Lower leg skin (tissue), 4 donors: ENCODE measurements at regions not wholly inside any gene's neighbourhood (a gene's known extent, or its start where the extent isn't known, plus 50 kb on each side); places are given as distances from the start of the nearest gene placed in this dataset.

Source experiments
- DNase-seq, 2 donors: peaks; one replicate each; pipeline ENCODE4 v3.0.0-alpha.2; 2019; ENCODE audit warnings: low spot score in 2 of 2
- H3K4me3 ChIP-seq: fragments of 200-600 bp; sonication (generic); 2 replicates; pipeline ENCODE4 v1.5.1; 2017; ENCODE audit warnings: mild to moderate bottlenecking, low read depth; ENCODE audit not compliant: poor library complexity, severe bottlenecking
- POLR2A ChIP-seq, 2 donors: fragments of 450-650 bp; IDR thresholded peaks; one replicate each; pipeline ENCODE4 v1.6.1; 2016 to 2017; ENCODE audit warnings: antibody characterized with exemption in 2 of 2, mild to moderate bottlenecking in 1 of 2, moderate library complexity in 1 of 2
- WGBS, 2 donors: methylation state at CpG; one replicate each; pipeline ENCODE4 v1.1.5; 2018; 5-methylcytosine and 5-hydroxymethylcytosine counted together
- intact Hi-C: fragments of 100-400 bp; cut with DNase I; formaldehyde crosslinking; loops from one replicate; pipeline ENCODE4 v1.15.0; 2023; ENCODE audit warnings: low total_unique reads
- TF ChIP-seq, protein P1 (sequence below), 3 donors: fragments of 450-650 bp; IDR thresholded peaks; one replicate each; pipeline ENCODE4 v1.5.1; 2016; ENCODE audit warnings: antibody characterized with exemption in 3 of 3, mild to moderate bottlenecking in 3 of 3, moderate library complexity in 2 of 3

GRCh38 chr5:84680908-84681307, 296.2 kb upstream of the EDIL3 start:
- no peak overlapping the region for H3K4me3 ChIP-seq
- DNase-seq = no peak
- no peak for TF ChIP-seq POLR2A (IDR thresholded peaks at IDR 0.05)
- TF ChIP-seq, protein P1, sequence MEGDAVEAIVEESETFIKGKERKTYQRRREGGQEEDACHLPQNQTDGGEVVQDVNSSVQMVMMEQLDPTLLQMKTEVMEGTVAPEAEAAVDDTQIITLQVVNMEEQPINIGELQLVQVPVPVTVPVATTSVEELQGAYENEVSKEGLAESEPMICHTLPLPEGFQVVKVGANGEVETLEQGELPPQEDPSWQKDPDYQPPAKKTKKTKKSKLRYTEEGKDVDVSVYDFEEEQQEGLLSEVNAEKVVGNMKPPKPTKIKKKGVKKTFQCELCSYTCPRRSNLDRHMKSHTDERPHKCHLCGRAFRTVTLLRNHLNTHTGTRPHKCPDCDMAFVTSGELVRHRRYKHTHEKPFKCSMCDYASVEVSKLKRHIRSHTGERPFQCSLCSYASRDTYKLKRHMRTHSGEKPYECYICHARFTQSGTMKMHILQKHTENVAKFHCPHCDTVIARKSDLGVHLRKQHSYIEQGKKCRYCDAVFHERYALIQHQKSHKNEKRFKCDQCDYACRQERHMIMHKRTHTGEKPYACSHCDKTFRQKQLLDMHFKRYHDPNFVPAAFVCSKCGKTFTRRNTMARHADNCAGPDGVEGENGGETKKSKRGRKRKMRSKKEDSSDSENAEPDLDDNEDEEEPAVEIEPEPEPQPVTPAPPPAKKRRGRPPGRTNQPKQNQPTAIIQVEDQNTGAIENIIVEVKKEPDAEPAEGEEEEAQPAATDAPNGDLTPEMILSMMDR (IDR thresholded peaks at IDR 0.05) = no peak
- intact Hi-C loops = no loop called here

- no peak overlapping the region for H3K4me3 ChIP-seq
- TF ChIP-seq, protein P1 (IDR thresholded peaks at IDR 0.05) = no peak
- no peak for TF ChIP-seq POLR2A (IDR thresholded peaks at IDR 0.05)
- no peak for DNase-seq
- 82 to 83% methylated on average over 3 of the region's 3 CpGs for WGBS, 2 donors
- intact Hi-C loops = no loop called here
These were observed 289.1 kb upstream of the EDIL3 start for GRCh38 chr5:84673785-84674184.

- 91 to 92% methylated on average over 3 of the region's 3 CpGs for WGBS, 2 donors
- intact Hi-C loops = no loop called here
- no peak for TF ChIP-seq POLR2A (IDR thresholded peaks at IDR 0.05)
- TF ChIP-seq, protein P1 (IDR thresholded peaks at IDR 0.05) = no peak
- no peak overlapping the region for H3K4me3 ChIP-seq
- DNase-seq = no peak
These were observed 282.9 kb upstream of the EDIL3 start for GRCh38 chr5:84667576-84667975.

DNA sequence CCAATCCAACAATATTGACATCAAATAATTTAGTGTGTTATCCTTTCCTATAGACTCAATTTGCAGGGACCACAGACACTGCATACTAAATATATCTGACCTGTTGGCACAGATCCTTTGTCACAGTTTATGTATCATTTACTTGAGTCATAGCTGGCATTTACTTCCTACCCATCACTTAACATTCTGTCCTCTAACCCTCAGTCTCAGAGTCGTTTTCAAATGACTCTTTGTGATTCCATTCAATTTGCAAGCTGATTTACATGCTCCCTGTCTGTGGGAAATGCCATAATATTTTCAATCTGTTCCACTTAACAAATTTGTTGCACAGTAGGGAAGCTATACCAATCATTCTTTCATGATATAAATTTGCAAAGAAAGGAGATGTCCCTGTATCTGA, 265.7 kb upstream of the EDIL3 start:
- no peak overlapping the region for H3K4me3 ChIP-seq
- 17 to 23% methylated on average over 1 of the region's 1 CpG for WGBS, 2 donors
- no peak for DNase-seq
- TF ChIP-seq, protein P1 (IDR thresholded peaks at IDR 0.05) = no peak
- no peak for TF ChIP-seq POLR2A (IDR thresholded peaks at IDR 0.05)
- intact Hi-C loops = no loop called here

DNA sequence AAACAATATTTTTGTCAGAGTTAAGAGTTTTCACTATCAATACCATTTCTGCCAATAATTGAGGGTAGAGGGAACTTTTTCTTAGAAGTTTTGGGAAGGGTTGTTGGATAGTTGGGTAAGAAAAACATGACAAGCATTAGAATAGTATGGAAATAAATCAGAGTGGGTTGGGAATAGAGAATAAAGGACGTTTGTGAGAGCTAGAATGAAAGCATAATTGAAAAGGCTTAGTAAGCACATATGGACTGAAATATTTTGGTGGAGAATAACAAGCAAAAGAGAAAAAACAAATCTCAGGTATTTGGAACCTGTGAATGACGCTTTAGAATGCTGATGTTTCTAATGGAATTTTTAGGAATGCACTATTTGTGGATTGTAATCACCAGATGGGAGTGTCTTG, 262.9 kb upstream of the EDIL3 start:
- TF ChIP-seq, protein P1 (IDR thresholded peaks at IDR 0.05) = no peak
- no peak for TF ChIP-seq POLR2A (IDR thresholded peaks at IDR 0.05)
- H3K4me3 ChIP-seq = no peak overlapping the region
- 55 to 62% methylated on average over 2 of the region's 2 CpGs for WGBS, 2 donors
- DNase-seq = no peak
- intact Hi-C loops = no loop called here

- no peak for DNase-seq
- intact Hi-C loops = no loop called here
- 78 to 88% methylated on average over 2 of the region's 2 CpGs for WGBS, 2 donors
- no peak overlapping the region for H3K4me3 ChIP-seq
- TF ChIP-seq, protein P1 (IDR thresholded peaks at IDR 0.05) = no peak
- no peak for TF ChIP-seq POLR2A (IDR thresholded peaks at IDR 0.05)
These were observed 258.1 kb upstream of the EDIL3 start for GRCh38 chr5:84642795-84643194.
